ENCODE measurements at regions not wholly inside any gene's neighbourhood (a gene's known extent, or its start where the extent isn't known, plus 50 kb on each side); places are given as distances from the start of the nearest gene placed in this dataset.

DNA sequence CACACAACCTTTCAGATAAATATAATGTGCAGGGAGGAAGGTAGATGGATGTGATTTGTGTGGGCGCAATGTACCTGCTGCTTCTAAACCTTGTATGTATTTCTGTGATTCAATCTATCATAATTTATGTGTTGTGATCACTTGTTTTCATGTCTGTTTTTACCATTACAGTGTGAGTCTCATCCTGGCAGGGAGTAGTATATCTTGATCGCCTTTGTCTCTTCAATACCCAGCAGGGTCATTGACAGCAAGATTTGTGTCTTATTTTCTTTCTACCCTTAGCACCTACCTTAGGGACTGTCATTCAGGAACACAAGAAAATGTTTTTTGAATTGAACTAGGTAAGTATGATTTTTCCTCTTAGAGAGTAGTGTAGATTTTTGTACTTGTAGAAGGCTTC is 83.7 kb upstream of the SELENOK start:
- DNase-seq (ENCODE audit: extremely low read depth, low read depth) = no peak
- TF ChIP-seq, protein P1, sequence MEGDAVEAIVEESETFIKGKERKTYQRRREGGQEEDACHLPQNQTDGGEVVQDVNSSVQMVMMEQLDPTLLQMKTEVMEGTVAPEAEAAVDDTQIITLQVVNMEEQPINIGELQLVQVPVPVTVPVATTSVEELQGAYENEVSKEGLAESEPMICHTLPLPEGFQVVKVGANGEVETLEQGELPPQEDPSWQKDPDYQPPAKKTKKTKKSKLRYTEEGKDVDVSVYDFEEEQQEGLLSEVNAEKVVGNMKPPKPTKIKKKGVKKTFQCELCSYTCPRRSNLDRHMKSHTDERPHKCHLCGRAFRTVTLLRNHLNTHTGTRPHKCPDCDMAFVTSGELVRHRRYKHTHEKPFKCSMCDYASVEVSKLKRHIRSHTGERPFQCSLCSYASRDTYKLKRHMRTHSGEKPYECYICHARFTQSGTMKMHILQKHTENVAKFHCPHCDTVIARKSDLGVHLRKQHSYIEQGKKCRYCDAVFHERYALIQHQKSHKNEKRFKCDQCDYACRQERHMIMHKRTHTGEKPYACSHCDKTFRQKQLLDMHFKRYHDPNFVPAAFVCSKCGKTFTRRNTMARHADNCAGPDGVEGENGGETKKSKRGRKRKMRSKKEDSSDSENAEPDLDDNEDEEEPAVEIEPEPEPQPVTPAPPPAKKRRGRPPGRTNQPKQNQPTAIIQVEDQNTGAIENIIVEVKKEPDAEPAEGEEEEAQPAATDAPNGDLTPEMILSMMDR (IDR thresholded peaks at IDR 0.05; ENCODE audit: low read depth, low read length, missing control alignments) = no peak
- H3K4me3 ChIP-seq (replicated peaks; ENCODE audit: low read depth, low read length) = no peak overlapping the region

DNA sequence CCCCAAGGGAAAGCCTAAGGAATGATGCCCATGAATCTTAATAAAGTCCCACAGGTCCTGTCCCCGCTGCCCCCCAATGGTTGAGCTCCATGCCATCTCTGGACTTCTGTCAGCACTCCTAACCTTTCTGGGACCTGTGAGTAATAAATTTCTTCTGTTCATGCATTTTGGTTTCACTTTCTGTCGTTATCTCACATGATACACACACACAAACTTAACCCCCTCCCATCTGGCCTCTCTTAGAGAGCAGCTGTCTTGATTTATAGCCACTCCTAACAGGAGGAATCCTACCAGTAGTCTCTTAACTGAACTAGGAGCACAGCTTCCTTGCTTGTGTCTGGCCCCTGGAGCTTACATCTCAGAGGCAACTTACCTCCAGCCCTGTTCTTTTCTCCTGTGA is 82.7 kb upstream of the SELENOK start:
- H3K4me3 ChIP-seq (replicated peaks; ENCODE audit: low read depth, low read length) = no peak overlapping the region
- no peak for DNase-seq (ENCODE audit: extremely low read depth, low read depth)
- TF ChIP-seq, protein P1 (IDR thresholded peaks at IDR 0.05; ENCODE audit: low read depth, low read length, missing control alignments) = no peak

DNA sequence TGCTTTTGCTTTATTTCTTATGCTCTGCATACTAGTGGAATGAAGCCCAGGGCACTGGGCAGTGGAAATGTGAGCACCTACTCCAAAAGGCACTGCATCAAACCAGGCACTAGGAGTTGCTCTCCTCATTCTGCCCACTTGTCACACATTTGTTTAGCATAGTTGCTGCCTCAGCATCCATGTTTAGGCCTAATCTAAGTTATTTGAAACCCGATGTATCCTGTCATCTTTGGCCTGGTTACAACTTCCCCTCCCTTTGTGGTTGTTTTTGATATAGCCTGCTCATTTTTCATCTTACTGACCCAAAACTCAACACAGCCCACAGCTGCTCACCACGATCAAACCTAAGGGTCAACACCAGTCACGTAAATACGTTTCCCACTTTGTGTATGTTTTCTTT is 82.2 kb upstream of the SELENOK start:
- no peak overlapping the region for H3K4me3 ChIP-seq (replicated peaks; ENCODE audit: low read depth, low read length)
- TF ChIP-seq, protein P1 (IDR thresholded peaks at IDR 0.05; ENCODE audit: low read depth, low read length, missing control alignments) = no peak
- DNase-seq (ENCODE audit: extremely low read depth, low read depth) = no peak

DNA sequence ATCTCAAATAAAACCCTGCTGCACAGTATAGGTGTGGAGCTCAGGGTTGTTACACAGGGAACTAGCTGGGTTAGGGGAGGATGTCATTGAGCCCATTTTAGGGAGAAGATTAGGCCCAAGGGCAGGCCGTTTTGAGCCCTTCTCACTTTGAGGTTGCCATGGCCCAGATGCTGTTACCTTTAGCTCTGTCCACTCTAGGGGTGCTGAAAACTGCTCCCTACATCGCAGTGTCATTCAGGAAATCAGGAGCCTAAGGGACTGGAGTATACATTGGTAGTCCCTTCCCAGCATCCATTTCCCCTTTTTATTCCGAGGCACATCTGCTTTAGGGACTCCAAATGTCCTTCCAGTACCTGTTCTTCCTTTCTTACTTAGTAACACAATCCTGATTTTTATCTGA is 79.0 kb upstream of the SELENOK start:
- TF ChIP-seq, protein P1 (IDR thresholded peaks at IDR 0.05; ENCODE audit: low read depth, low read length, missing control alignments) = no peak
- no peak overlapping the region for H3K4me3 ChIP-seq (replicated peaks; ENCODE audit: low read depth, low read length)
- no peak for DNase-seq (ENCODE audit: extremely low read depth, low read depth)

DNA sequence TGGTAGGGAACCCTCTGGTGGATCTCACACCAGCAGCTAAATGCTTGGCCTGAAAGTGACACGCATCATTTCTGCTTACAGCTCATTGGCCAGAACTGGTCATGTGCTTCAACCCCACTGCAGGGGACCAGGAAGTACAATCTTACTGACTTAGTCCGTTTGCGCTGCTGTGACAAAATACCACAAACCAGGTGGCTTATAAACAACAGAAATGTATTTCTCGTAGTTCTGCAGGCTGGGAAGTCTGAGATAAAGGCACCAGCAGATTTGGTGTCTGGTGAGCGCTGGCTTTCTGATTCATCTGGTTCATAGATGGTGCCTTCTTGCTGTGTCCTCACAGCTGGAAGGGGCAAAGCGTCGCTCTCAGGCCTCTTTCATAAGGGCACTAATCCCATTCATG is 77.4 kb upstream of the SELENOK start:
- DNase-seq (ENCODE audit: extremely low read depth, low read depth) = no peak
- H3K4me3 ChIP-seq (replicated peaks; ENCODE audit: low read depth, low read length) = no peak overlapping the region
- TF ChIP-seq, protein P1 (IDR thresholded peaks at IDR 0.05; ENCODE audit: low read depth, low read length, missing control alignments) = no peak

DNA sequence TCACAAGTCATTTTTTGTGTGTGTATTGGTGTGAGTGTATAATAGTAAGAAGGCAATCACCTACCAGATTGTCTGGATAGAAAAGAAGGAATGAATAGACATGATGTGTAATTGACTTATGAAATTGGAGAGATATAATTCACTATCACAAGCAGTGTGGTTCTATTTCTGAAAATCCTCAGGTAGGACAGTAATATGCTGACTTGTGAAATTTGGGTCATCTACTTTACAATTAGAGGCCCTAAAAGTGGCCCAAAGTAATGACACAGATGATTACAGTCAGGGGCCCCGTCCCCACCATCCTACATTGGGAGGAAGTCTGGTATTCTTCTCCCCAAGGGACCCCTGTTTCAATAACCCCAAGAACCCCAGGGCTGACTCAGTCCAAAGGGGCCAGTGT is 73.6 kb upstream of the SELENOK start:
- TF ChIP-seq, protein P1 (IDR thresholded peaks at IDR 0.05; ENCODE audit: low read depth, low read length, missing control alignments) = no peak
- no peak overlapping the region for H3K4me3 ChIP-seq (replicated peaks; ENCODE audit: low read depth, low read length)
- no peak for DNase-seq (ENCODE audit: extremely low read depth, low read depth)

DNA sequence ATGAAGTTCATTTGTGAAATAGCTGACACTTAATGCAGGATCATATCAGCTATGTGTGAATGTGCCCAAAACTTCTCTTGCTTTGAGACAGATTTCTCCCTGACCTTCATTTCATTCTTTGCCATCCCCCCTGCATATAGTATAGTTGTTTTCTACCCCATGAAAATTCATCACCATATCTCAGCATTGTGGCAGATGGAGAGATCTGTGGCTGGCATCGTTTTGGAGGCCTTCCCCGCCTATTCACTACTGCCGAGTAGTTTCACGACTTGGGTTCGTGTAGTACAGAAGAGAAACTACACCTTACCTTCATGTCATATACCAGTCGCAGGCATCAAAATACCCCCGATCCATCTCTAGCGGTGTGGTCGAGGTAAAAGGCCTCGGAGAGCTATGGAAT is 66.2 kb upstream of the SELENOK start:
- TF ChIP-seq, protein P1 (IDR thresholded peaks at IDR 0.05; ENCODE audit: low read depth, low read length, missing control alignments) = no peak

More for the DNA sequence above, 66.2 kb upstream of the SELENOK start:
- no peak overlapping the region for H3K4me3 ChIP-seq (replicated peaks; ENCODE audit: low read depth, low read length)
- DNase-seq (ENCODE audit: extremely low read depth, low read depth) = no peak

All from HFF-Myc (cell line).